ENCODE measurements at regions not wholly inside any gene's neighbourhood (a gene's known extent, or its start where the extent isn't known, plus 50 kb on each side); places are given as distances from the start of the nearest gene placed in this dataset.

GRCh38 chr13:59415498-59415897, 748.2 kb downstream of the DIAPH3 start:
- TF ChIP-seq GATA2 (IDR thresholded peaks at IDR 0.05; ENCODE audit: low read depth, low read length), result no peak
- TF ChIP-seq GATA3 (IDR thresholded peaks at IDR 0.05; ENCODE audit: low read depth, low read length), result no peak

Measured in SH-SY5Y (cell line).